ENCODE measurements at regions not wholly inside any gene's neighbourhood (a gene's known extent, or its start where the extent isn't known, plus 50 kb on each side); places are given as distances from the start of the nearest gene placed in this dataset.

- H3K4me3 Mint-ChIP-seq, result no peak overlapping the region
- no peak overlapping the region for H2AFZ ChIP-seq
- H3K27ac Mint-ChIP-seq, result no peak overlapping the region
- H3K4me1 ChIP-seq (ENCODE audit: insufficient read depth), result no peaks in the 10 kb centered on the region
- H3K4me3 ChIP-seq, result no peak overlapping the region
- TF ChIP-seq NANOG (IDR thresholded peaks at IDR 0.05; ENCODE audit: borderline replicate concordance), result no peak
- H3K27ac ChIP-seq (ENCODE audit: low read depth), result no peak overlapping the region
- no peaks in the 10 kb centered on the region for H3K4me1 Mint-ChIP-seq
- no peaks in the 10 kb centered on the region for H3K27me3 ChIP-seq (ENCODE audit: insufficient read depth)
- H3K36me3 Mint-ChIP-seq (ENCODE audit: low read depth), result no peaks in the 10 kb centered on the region
- no peaks in the 10 kb centered on the region for H3K9me3 Mint-ChIP-seq
- H3F3A ChIP-seq (replicated peaks; ENCODE audit: low read depth), result no peaks in the 10 kb centered on the region
- no peaks in the 10 kb centered on the region for H3K36me3 ChIP-seq (ENCODE audit: insufficient read depth)
- no peak overlapping the region for H3K4me2 ChIP-seq
- ATAC-seq (no peak), DNase-seq (ENCODE audit: low spot score) (no peak)
- peaks cover 2% of the 10 kb centered on the region for H3K27me3 Mint-ChIP-seq (ENCODE audit: insufficient read depth, low read depth, poor library complexity)
- H4K20me1 ChIP-seq (replicated peaks; ENCODE audit: insufficient read depth), result no peaks in the 10 kb centered on the region
- H3K79me2 ChIP-seq (replicated peaks; ENCODE audit: insufficient read depth), result no peaks in the 10 kb centered on the region
- H3K9me2 ChIP-seq (ENCODE audit: insufficient read depth), result 0 out of 2 replicates have a peak, but pooled peaks cover 5% of the 10 kb centered on the region
Observed at GRCh38 chr12:76944892-76945291, 66.1 kb upstream of the CSRP2 start.

GRCh38 chr12:76943008-76943407 lies 64.2 kb upstream of the CSRP2 start:
- peaks cover 4% of the 10 kb centered on the region; the same call in 2 of the 3 replicates for H3K4me1 Mint-ChIP-seq
- no peak for TF ChIP-seq CREB1 (CRISPR knock-in tag; IDR thresholded peaks at IDR 0.05; ENCODE audit: low read depth)
- TF ChIP-seq ETS1 (IDR thresholded peaks at IDR 0.05), result no peak
- no peak for TF ChIP-seq EZH2 (IDR thresholded peaks at IDR 0.05; ENCODE audit: low read depth, unreplicated experiment)
- TF ChIP-seq ZNF331 (CRISPR knock-in tag; IDR thresholded peaks at IDR 0.05; ENCODE audit: low read depth), result no peak
- no peak for TF ChIP-seq NANOG (IDR thresholded peaks at IDR 0.05; ENCODE audit: borderline replicate concordance)
- TF ChIP-seq CTCF (conservative IDR thresholded peaks at IDR 0.05; ENCODE audit: low read depth in 2 of 2), result no peak
- TF ChIP-seq POLR2AphosphoS5 (IDR thresholded peaks at IDR 0.05; ENCODE audit: low read depth), result no peak
- TF ChIP-seq EZH2phosphoT487 (IDR thresholded peaks at IDR 0.05; ENCODE audit: unreplicated experiment), result no peak
- TF ChIP-seq ZNF462 (CRISPR knock-in tag; IDR thresholded peaks at IDR 0.05), result no peak
- TF ChIP-seq JUNB (IDR thresholded peaks at IDR 0.05; ENCODE audit: unreplicated experiment), result no peak
- TF ChIP-seq STAT1 (IDR thresholded peaks at IDR 0.05; ENCODE audit: unreplicated experiment), result no peak

More at GRCh38 chr12:76943008-76943407, 64.2 kb upstream of the CSRP2 start:
- no peaks in the 10 kb centered on the region for H3K9me3 Mint-ChIP-seq
- no peak overlapping the region for H3K27ac Mint-ChIP-seq
- Histone ChIP-seq H3K27ac (ENCODE audit: low read depth) (no peak overlapping the region), H3K4me3 (no peak overlapping the region), H3K36me3 (ENCODE audit: insufficient read depth) (no peaks in the 10 kb centered on the region), H3K4me1 (ENCODE audit: insufficient read depth) (no peaks in the 10 kb centered on the region), H3K4me2 (no peak overlapping the region), H2AFZ (no peak overlapping the region), H3K27me3 (ENCODE audit: insufficient read depth) (no peaks in the 10 kb centered on the region), H3K9me2 (ENCODE audit: insufficient read depth) (0 out of 2 replicates have a peak, but pooled peaks cover 5% of the 10 kb centered on the region), H4K20me1 (replicated peaks; ENCODE audit: insufficient read depth) (no peaks in the 10 kb centered on the region), H3K79me2 (replicated peaks; ENCODE audit: insufficient read depth) (no peaks in the 10 kb centered on the region), H3F3A (replicated peaks; ENCODE audit: low read depth) (no peaks in the 10 kb centered on the region)
- DNase-seq (ENCODE audit: low spot score) (no peak), ATAC-seq (no peak)
- peaks cover 2% of the 10 kb centered on the region for H3K27me3 Mint-ChIP-seq (ENCODE audit: insufficient read depth, low read depth, poor library complexity)
- H3K36me3 Mint-ChIP-seq (ENCODE audit: low read depth), result no peaks in the 10 kb centered on the region
- no peak overlapping the region for H3K4me3 Mint-ChIP-seq
